ENCODE measurements at regions not wholly inside any gene's neighbourhood (a gene's known extent, or its start where the extent isn't known, plus 50 kb on each side); places are given as distances from the start of the nearest gene placed in this dataset.
"Not testable (repeated sequence)": the region's sequence is repeated elsewhere in the genome, so short reads cannot be mapped to it uniquely, and the experiment has no call there.

GRCh38 chr2:201946746-201947145, 86.9 kb upstream of the FZD7 start:
- H3K4me1 ChIP-seq (ENCODE audit: low read depth); H3K27ac ChIP-seq; H3K36me3 ChIP-seq; DNase-seq (ENCODE audit: low read depth in 1 of 2, low spot score in 1 of 2); H3K9me3 ChIP-seq (ENCODE audit: low read depth); H3K4me3 ChIP-seq: not testable (repeated sequence)
- peaks cover 92% of the 10 kb centered on the region for H3K27me3 ChIP-seq

GRCh38 chr2:201947287-201947686, 86.4 kb upstream of the FZD7 start:
- no peak for DNase-seq (ENCODE audit: low read depth in 1 of 2, low spot score in 1 of 2)
- Histone ChIP-seq H3K4me3 (no peak overlapping the region), H3K27me3 (peaks cover 92% of the 10 kb centered on the region), H3K27ac (no peak overlapping the region), H3K4me1 (ENCODE audit: low read depth) (no peaks in the 10 kb centered on the region), H3K9me3 (ENCODE audit: low read depth) (no peaks in the 10 kb centered on the region), H3K36me3 (no peaks in the 10 kb centered on the region)
- TF ChIP-seq CTCF (IDR thresholded peaks at IDR 0.05; ENCODE audit: low read depth, low read length), result no peak

- H3K4me3 ChIP-seq, result no peak overlapping the region
- no peaks in the 10 kb centered on the region for H3K9me3 ChIP-seq (ENCODE audit: low read depth)
- H3K27ac ChIP-seq, result no peak overlapping the region
- DNase-seq (ENCODE audit: low read depth in 1 of 2, low spot score in 1 of 2), result no peak
- no peaks in the 10 kb centered on the region for H3K4me1 ChIP-seq (ENCODE audit: low read depth)
- H3K36me3 ChIP-seq, result no peaks in the 10 kb centered on the region
- no peak for TF ChIP-seq CTCF (IDR thresholded peaks at IDR 0.05; ENCODE audit: low read depth, low read length)
- peaks cover 96% of the 10 kb centered on the region for H3K27me3 ChIP-seq
These were observed 84.3 kb upstream of the FZD7 start for GRCh38 chr2:201949181-201949926.

- TF ChIP-seq CTCF (IDR thresholded peaks at IDR 0.05; ENCODE audit: low read depth, low read length), result no peak
- Histone ChIP-seq H3K4me1 (ENCODE audit: low read depth) (no peaks in the 10 kb centered on the region), H3K27ac (no peak overlapping the region), H3K4me3 (no peak overlapping the region), H3K36me3 (no peaks in the 10 kb centered on the region), H3K9me3 (ENCODE audit: low read depth) (no peaks in the 10 kb centered on the region), H3K27me3 (peaks cover 96% of the 10 kb centered on the region)
- DNase-seq (ENCODE audit: low read depth in 1 of 2, low spot score in 1 of 2), result no peak
These were observed 83.8 kb upstream of the FZD7 start for GRCh38 chr2:201949927-201950246.

- Histone ChIP-seq H3K27ac (no peak overlapping the region), H3K9me3 (ENCODE audit: low read depth) (no peaks in the 10 kb centered on the region), H3K27me3 (peaks cover 96% of the 10 kb centered on the region), H3K4me1 (ENCODE audit: low read depth) (no peaks in the 10 kb centered on the region), H3K4me3 (no peak overlapping the region), H3K36me3 (no peaks in the 10 kb centered on the region)
- no peak for TF ChIP-seq CTCF (IDR thresholded peaks at IDR 0.05; ENCODE audit: low read depth, low read length)
- peak in 1 of 2 donors; percentile 25 for DNase-seq (ENCODE audit: low read depth in 1 of 2, low spot score in 1 of 2)
These were observed 83.0 kb upstream of the FZD7 start for GRCh38 chr2:201950606-201951005.

- H3K9me3 ChIP-seq (ENCODE audit: low read depth), result no peaks in the 10 kb centered on the region
- no peak overlapping the region for H3K4me3 ChIP-seq
- no peaks in the 10 kb centered on the region for H3K4me1 ChIP-seq (ENCODE audit: low read depth)
- no peaks in the 10 kb centered on the region for H3K36me3 ChIP-seq
- TF ChIP-seq CTCF (IDR thresholded peaks at IDR 0.05; ENCODE audit: low read depth, low read length), result no peak
- H3K27ac ChIP-seq, result no peak overlapping the region
- peaks cover 97% of the 10 kb centered on the region for H3K27me3 ChIP-seq
- DNase-seq (ENCODE audit: low read depth in 1 of 2, low spot score in 1 of 2), result no peak
These were observed 81.5 kb upstream of the FZD7 start for GRCh38 chr2:201952187-201952586.

All from cardiac muscle cell (in vitro differentiated cells and primary cell).